HG03521 (cell line): ENCODE measurements at regions not wholly inside any gene's neighbourhood (a gene's known extent, or its start where the extent isn't known, plus 50 kb on each side); places are given as distances from the start of the nearest gene placed in this dataset.
"Not testable (repeated sequence)": the region's sequence is repeated elsewhere in the genome, so short reads cannot be mapped to it uniquely, and the experiment has no call there.

Source experiments
- ATAC-seq: cut with Tn5 transposase; IDR thresholded peaks from one replicate; pipeline ENCODE4 v1.9.1; 2021; ENCODE audit warnings: mild to moderate bottlenecking, moderate library complexity; ENCODE audit not compliant: unreplicated experiment

GRCh38 chr22:49677495-49677889 is 150.2 kb downstream of the BRD1 start:
- no peak for ATAC-seq

GRCh38 chr22:49676783-49677494 is 150.7 kb downstream of the BRD1 start:
- no peak for ATAC-seq

GRCh38 chr22:49676230-49676629 is 151.4 kb downstream of the BRD1 start:
- ATAC-seq, result no peak

- ATAC-seq, result no peak
Observed at GRCh38 chr22:49674479-49675050, 153.1 kb downstream of the BRD1 start.

GRCh38 chr22:49673048-49673447 is 154.6 kb downstream of the BRD1 start:
- ATAC-seq, result no peak

- ATAC-seq, result no peak
Observed at GRCh38 chr22:49672014-49672516, 155.6 kb downstream of the BRD1 start.

GRCh38 chr22:49671331-49672013 is 156.2 kb downstream of the BRD1 start:
- ATAC-seq, result no peak

- ATAC-seq, result no peak
Observed at GRCh38 chr22:49670456-49671330, 157.0 kb downstream of the BRD1 start.

- ATAC-seq, result not testable (repeated sequence)
Observed at GRCh38 chr22:49669969-49670455, 157.7 kb downstream of the BRD1 start.

- not testable (repeated sequence) for ATAC-seq
Observed at GRCh38 chr22:49669427-49669968, 158.2 kb downstream of the BRD1 start.

GRCh38 chr22:49668402-49668801 is 159.3 kb downstream of the BRD1 start:
- no peak for ATAC-seq

GRCh38 chr22:49667236-49667635 is 160.4 kb downstream of the BRD1 start:
- no peak for ATAC-seq

- ATAC-seq, result no peak
Observed at GRCh38 chr22:49666146-49666809, 161.4 kb downstream of the BRD1 start.

GRCh38 chr22:49664891-49665290 is 162.8 kb downstream of the BRD1 start:
- ATAC-seq, result no peak

- ATAC-seq, result no peak
Observed at GRCh38 chr22:49664371-49664881, 163.2 kb downstream of the BRD1 start.

GRCh38 chr22:49663823-49664222 is 163.8 kb downstream of the BRD1 start:
- no peak for ATAC-seq

- ATAC-seq, result no peak
Observed at GRCh38 chr22:49663311-49663711, 164.4 kb downstream of the BRD1 start.

- no peak for ATAC-seq
Observed at GRCh38 chr22:49662681-49663080, 165.0 kb downstream of the BRD1 start.

GRCh38 chr22:49660794-49661781 is 166.6 kb downstream of the BRD1 start:
- no peak for ATAC-seq
